CD14-positive monocyte (primary cell): ENCODE measurements at regions not wholly inside any gene's neighbourhood (a gene's known extent, or its start where the extent isn't known, plus 50 kb on each side); places are given as distances from the start of the nearest gene placed in this dataset.

ENCODE experiments used
- DNase-seq, 3 donors: peaks; one replicate each; pipeline ENCODE4 v3.0.0-alpha.2; 2011 to 2022
- H2AFZ ChIP-seq: 2 replicates; pipeline ENCODE4 v1.6.0; 2012; ENCODE audit warnings: mild to moderate bottlenecking, low read depth, low read length, inconsistent platforms; ENCODE audit not compliant: insufficient read depth, poor library complexity, severe bottlenecking
- H3K27ac ChIP-seq, 2 donors: 1 replicate in 1 of 2; 2 replicates in 1 of 2; pipeline ENCODE4 v1.5.1; 2012 to 2013; ENCODE audit warnings: low read length in 2 of 2, control low read depth in 1 of 2, inconsistent platforms in 1 of 2, low read depth in 1 of 2, mild to moderate bottlenecking in 1 of 2
- H3K27me3 ChIP-seq, 2 donors: one replicate each; pipeline versions ENCODE4 v1.6.0 to v1.6.1; 2011 to 2013; ENCODE audit warnings: low read length in 2 of 2; ENCODE audit not compliant: control insufficient read depth in 2 of 2, insufficient read depth in 2 of 2
- H3K36me3 ChIP-seq, 2 donors: replicated peaks in 1 of 2; 1 replicate in 1 of 2; 2 replicates in 1 of 2; pipeline versions ENCODE4 v1.5.1 to v1.6.1; 2012 to 2013; ENCODE audit warnings: low read length in 2 of 2, control low read depth in 1 of 2, inconsistent platforms in 1 of 2, mild to moderate bottlenecking in 1 of 2; ENCODE audit not compliant: insufficient read depth in 2 of 2, control insufficient read depth in 1 of 2
- H3K4me1 ChIP-seq, 2 donors: 1 replicate in 1 of 2; 2 replicates in 1 of 2; pipeline versions ENCODE4 v1.5.1 to v1.6.1; 2012 to 2013; ENCODE audit warnings: low read length in 2 of 2, control low read depth in 1 of 2, inconsistent platforms in 1 of 2, mild to moderate bottlenecking in 1 of 2, moderate library complexity in 1 of 2; ENCODE audit not compliant: insufficient read depth in 2 of 2, control insufficient read depth in 1 of 2
- H3K4me2 ChIP-seq: replicated peaks from 2 replicates; pipeline ENCODE3; 2012; ENCODE audit warnings: low read length, moderate library complexity, mild to moderate bottlenecking; ENCODE audit not compliant: poor library complexity, severe bottlenecking; ENCODE audit errors: extremely low read depth
- H3K4me3 ChIP-seq, 3 experiments: fragments of 200-600 bp in 1 of 3; sonication (generic) in 1 of 3; replicated peaks in 1 of 3; 1 replicate in 2 of 3; 2 replicates in 1 of 3; pipeline ENCODE4 v1.5.1; 2011 to 2013; ENCODE audit warnings: low read length in 3 of 3, mild to moderate bottlenecking in 3 of 3, control low read depth in 2 of 3, low read depth in 2 of 3, inconsistent platforms in 1 of 3, moderate library complexity in 1 of 3
- H3K79me2 ChIP-seq: 2 replicates; pipeline ENCODE4 v1.6.0; 2012; ENCODE audit warnings: mild to moderate bottlenecking, control low read depth, inconsistent platforms, low read length, moderate library complexity; ENCODE audit not compliant: insufficient read depth
- H3K9ac ChIP-seq: 2 replicates; pipeline ENCODE4 v1.6.0; 2017; ENCODE audit warnings: low read length, mild to moderate bottlenecking; ENCODE audit not compliant: insufficient read depth, poor library complexity, severe bottlenecking
- H3K9me3 ChIP-seq, 2 donors: replicated peaks in 1 of 2; 1 replicate in 1 of 2; 2 replicates in 1 of 2; pipeline versions ENCODE4 v1.5.1 to v1.6.1; 2012 to 2013; ENCODE audit warnings: low read length in 2 of 2, control low read depth in 1 of 2; ENCODE audit not compliant: control insufficient read depth in 1 of 2, insufficient read depth in 1 of 2
- H4K20me1 ChIP-seq: 2 replicates; pipeline ENCODE4 v1.6.0; 2012; ENCODE audit warnings: mild to moderate bottlenecking, low read length, control low read depth, moderate library complexity; ENCODE audit not compliant: insufficient read depth
- H3K27ac Mint-ChIP-seq, 7 donors: one replicate each; pipeline ENCODE4 v1.8.0; 2020; ENCODE audit warnings: mild to moderate bottlenecking in 7 of 7, mixed read lengths in 7 of 7, moderate library complexity in 6 of 7, inconsistent platforms in 2 of 7
- H3K27me3 Mint-ChIP-seq, 3 donors: one replicate each; pipeline ENCODE4 v1.8.0; 2021 to 2022; ENCODE audit warnings: low read depth in 3 of 3, mild to moderate bottlenecking in 3 of 3, mixed read lengths in 3 of 3, moderate library complexity in 3 of 3, inconsistent platforms in 1 of 3
- H3K36me3 Mint-ChIP-seq, 2 donors: one replicate each; pipeline ENCODE4 v1.8.0; 2020; ENCODE audit warnings: mixed read lengths in 2 of 2, inconsistent platforms in 1 of 2, mild to moderate bottlenecking in 1 of 2
- H3K4me1 Mint-ChIP-seq: one replicate; pipeline ENCODE4 v1.8.0; 2020; ENCODE audit warnings: mild to moderate bottlenecking, mixed read lengths
- H3K4me3 Mint-ChIP-seq, 2 donors: one replicate each; pipeline ENCODE4 v1.8.0; 2020; ENCODE audit warnings: mild to moderate bottlenecking in 2 of 2, mixed read lengths in 2 of 2, moderate library complexity in 1 of 2
- H3K9me3 Mint-ChIP-seq, 7 donors: one replicate each; pipeline ENCODE4 v1.8.0; 2020 to 2022; ENCODE audit warnings: mixed read lengths in 7 of 7, mild to moderate bottlenecking in 6 of 7, moderate library complexity in 6 of 7, inconsistent platforms in 2 of 7
- WGBS: methylation state at CpG from one replicate; pipeline ENCODE4 v1.1.5; 2013; ENCODE audit warnings: missing lambda C conversion rate; ENCODE audit not compliant: insufficient coverage; 5-methylcytosine and 5-hydroxymethylcytosine counted together
- intact Hi-C, 2 donors: fragments of 100-400 bp; cut with micrococcal nuclease; formaldehyde crosslinking; loops; one replicate each; pipeline versions ENCODE4 v1.15.0 to v1.15.1; 2023
- TF ChIP-seq, protein P1 (sequence below): fragments of 200-600 bp; IDR thresholded peaks from one replicate; pipeline ENCODE4 v1.8.0; 2022; ENCODE audit warnings: antibody characterized with exemption, mild to moderate bottlenecking

DNA sequence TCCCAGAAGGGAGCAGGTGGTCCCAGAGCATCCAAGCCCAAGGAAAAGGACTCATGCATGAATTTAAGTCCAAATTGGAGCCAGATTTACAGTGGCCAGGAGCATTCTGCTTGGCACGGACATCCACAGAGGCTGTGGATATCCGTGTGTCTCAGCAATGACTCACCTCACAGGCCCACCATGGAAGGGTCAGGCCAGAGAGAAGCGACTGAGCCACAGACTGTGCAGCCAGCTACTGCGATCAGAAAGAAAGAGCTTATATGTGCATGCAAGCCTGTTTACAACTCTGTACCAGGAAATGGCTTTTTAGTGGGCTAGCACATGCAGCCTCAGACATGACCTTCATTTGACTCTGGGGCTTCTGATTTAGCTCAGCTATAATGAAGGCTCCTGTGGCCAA, 231.0 kb downstream of the C16orf95 start:
- no peaks in the 10 kb centered on the region for H4K20me1 ChIP-seq
- no peaks in the 10 kb centered on the region for H3K79me2 ChIP-seq
- H3K4me3 ChIP-seq = no peak overlapping the region
- peaks cover 10 to 34% (median 23%) of the 10 kb centered on the region in 7 donors for H3K9me3 Mint-ChIP-seq
- H3K36me3 Mint-ChIP-seq = no peaks in the 10 kb centered on the region
- H3K4me1 ChIP-seq = no peaks in the 10 kb centered on the region
- DNase-seq = no peak
- H3K27me3 ChIP-seq = no peaks in the 10 kb centered on the region
- 97% methylated on average over 4 of the region's 4 CpGs for WGBS
- H3K4me1 Mint-ChIP-seq = no peaks in the 10 kb centered on the region
- no peak overlapping the region for H3K4me3 Mint-ChIP-seq
- peaks cover 2 to 12% (median 5%) of the 10 kb centered on the region in 3 donors for H3K27me3 Mint-ChIP-seq
- no peak overlapping the region for H2AFZ ChIP-seq
- intact Hi-C loops = no loop called here
- peaks cover 14 to 23% of the 10 kb centered on the region in 2 donors for H3K9me3 ChIP-seq
- no peak overlapping the region for H3K27ac ChIP-seq
- H3K27ac Mint-ChIP-seq = no peak overlapping the region
- H3K9ac ChIP-seq = no peak overlapping the region
- TF ChIP-seq, protein P1, sequence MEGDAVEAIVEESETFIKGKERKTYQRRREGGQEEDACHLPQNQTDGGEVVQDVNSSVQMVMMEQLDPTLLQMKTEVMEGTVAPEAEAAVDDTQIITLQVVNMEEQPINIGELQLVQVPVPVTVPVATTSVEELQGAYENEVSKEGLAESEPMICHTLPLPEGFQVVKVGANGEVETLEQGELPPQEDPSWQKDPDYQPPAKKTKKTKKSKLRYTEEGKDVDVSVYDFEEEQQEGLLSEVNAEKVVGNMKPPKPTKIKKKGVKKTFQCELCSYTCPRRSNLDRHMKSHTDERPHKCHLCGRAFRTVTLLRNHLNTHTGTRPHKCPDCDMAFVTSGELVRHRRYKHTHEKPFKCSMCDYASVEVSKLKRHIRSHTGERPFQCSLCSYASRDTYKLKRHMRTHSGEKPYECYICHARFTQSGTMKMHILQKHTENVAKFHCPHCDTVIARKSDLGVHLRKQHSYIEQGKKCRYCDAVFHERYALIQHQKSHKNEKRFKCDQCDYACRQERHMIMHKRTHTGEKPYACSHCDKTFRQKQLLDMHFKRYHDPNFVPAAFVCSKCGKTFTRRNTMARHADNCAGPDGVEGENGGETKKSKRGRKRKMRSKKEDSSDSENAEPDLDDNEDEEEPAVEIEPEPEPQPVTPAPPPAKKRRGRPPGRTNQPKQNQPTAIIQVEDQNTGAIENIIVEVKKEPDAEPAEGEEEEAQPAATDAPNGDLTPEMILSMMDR = no peak
- H3K4me2 ChIP-seq = no peak overlapping the region
- H3K36me3 ChIP-seq = no peaks in the 10 kb centered on the region

DNA sequence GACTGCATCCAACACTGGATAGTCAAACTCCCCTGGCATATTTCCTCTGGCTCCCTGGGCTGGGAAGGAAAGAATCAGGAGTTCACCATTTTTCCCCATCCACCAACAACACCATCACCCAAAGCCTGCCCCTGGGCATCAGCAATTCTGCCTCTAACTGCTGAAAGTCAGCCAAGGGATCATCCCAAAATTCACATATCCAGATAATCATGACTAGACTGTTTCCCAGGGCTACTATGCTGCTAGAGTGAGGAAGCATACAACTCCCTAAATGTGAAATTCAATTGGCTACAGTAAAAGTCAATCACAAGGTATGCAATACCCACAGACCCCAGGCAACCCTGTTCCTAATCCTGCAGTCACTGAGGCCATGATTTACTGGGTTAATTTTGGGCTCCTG, 230.6 kb downstream of the C16orf95 start:
- Histone ChIP-seq H4K20me1 (no peaks in the 10 kb centered on the region), H3K27me3 (no peaks in the 10 kb centered on the region), H3K4me2 (no peak overlapping the region), H3K4me3 (no peak overlapping the region), H3K36me3 (no peaks in the 10 kb centered on the region), H2AFZ (no peak overlapping the region), H3K9me3 (peaks cover 10 to 20% of the 10 kb centered on the region in 2 donors), H3K79me2 (no peaks in the 10 kb centered on the region), H3K4me1 (no peaks in the 10 kb centered on the region), H3K9ac (no peak overlapping the region), H3K27ac (no peak overlapping the region)
- H3K9me3 Mint-ChIP-seq = peaks cover 7 to 31% (median 19%) of the 10 kb centered on the region in 7 donors
- no peak for DNase-seq
- H3K27me3 Mint-ChIP-seq = peaks cover 2 to 15% (median 8%) of the 10 kb centered on the region in 3 donors
- H3K36me3 Mint-ChIP-seq = no peaks in the 10 kb centered on the region
- no peaks in the 10 kb centered on the region for H3K4me1 Mint-ChIP-seq
- TF ChIP-seq, protein P1 = no peak
- H3K4me3 Mint-ChIP-seq = no peak overlapping the region
- intact Hi-C loops = no loop called here
- H3K27ac Mint-ChIP-seq = no peak overlapping the region
